ENCODE measurements at regions not wholly inside any gene's neighbourhood (a gene's known extent, or its start where the extent isn't known, plus 50 kb on each side); places are given as distances from the start of the nearest gene placed in this dataset.

DNA sequence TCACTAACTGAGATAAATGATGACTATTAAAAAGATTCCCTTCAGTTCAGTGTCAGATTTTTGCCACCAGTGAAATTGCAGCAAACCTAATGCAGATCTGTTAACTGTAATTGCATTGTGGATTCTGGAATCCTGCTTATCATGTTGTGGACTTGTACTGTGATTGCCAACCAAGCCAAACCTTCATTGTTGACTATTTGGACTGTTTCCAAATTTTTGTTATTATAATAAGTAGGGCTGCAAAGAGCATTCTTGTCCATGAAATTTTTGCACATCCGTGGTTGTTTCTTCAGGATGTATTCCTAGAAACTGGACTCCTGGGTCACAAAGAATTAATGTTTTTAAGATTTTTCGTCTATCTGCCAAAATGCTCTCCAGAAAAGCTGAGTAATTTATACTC is 281.6 kb upstream of the ZMIZ1 start:
- no peak for DNase-seq

DNA sequence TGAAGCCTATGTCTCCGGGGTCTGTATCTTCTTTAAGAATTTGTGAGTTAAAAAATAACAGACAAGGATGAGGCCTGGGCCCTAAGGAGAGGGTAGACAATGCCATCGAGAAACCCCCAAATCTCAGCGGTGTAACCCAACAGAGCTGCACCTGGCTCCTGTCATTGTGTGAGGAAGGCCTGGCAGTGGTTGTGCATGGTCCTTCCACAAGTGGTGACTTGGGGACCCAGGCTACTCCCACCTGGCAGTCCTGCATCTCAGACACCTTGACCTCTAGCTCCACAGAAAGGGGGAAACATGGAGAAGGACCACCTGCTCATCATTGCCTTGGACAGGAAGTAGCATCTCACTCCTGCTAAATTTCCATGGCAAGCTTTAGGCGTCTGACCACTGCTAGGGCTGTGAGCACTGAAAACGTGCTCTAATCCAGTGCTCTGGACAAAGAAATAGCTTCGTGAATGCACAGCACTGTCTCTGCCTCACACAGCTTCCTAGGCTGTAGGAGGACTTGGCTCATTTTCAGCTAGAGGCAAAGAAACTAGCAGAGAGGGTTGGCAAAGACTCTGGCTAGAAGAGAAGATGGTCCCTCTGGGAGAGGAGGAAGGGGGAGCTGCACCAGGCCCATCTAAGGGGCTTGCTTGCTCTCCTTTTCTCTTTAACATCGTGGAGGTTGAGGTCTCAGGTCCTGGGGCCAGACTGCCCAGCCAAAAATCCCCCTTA is 273.9 kb upstream of the ZMIZ1 start:
- DNase-seq: no peak

DNA sequence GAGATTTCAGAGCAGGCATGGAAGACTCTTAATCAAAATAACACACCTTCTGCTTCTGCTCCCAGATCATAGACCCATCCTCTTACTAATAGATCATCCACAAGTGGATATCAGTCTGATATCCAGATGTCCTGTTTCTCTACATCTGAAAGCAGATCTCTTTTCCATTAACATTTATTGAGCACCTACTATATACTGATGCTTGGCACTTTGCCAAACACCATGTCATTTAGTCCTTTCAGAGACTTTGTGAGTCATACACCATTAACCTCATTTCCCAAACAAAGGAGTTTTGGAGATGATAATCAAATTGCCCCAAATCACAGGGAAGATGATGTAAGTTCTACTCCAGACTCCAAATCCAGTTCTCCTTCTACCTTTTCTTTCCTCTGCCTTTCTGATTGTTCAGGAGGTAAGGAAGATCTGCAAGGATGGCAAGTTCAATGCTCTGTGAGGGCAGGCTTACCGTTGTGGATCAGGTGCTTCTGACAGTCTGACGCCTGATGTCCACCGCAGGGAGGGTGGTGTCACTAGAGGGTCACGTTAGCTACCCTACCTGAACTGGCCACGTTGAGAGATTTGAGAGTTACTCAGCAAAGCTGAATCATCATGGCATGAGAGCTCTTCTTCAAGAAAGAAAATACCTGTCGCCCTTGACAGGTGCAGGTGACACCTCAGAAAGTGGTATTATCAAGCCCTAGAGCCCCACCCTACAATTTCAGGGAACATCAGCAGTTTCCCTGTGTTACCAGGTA is 269.6 kb upstream of the ZMIZ1 start:
- no peak for DNase-seq

- DNase-seq: no peak
Observed at GRCh38 chr10:78800006-78800405, 268.8 kb upstream of the ZMIZ1 start.

DNA sequence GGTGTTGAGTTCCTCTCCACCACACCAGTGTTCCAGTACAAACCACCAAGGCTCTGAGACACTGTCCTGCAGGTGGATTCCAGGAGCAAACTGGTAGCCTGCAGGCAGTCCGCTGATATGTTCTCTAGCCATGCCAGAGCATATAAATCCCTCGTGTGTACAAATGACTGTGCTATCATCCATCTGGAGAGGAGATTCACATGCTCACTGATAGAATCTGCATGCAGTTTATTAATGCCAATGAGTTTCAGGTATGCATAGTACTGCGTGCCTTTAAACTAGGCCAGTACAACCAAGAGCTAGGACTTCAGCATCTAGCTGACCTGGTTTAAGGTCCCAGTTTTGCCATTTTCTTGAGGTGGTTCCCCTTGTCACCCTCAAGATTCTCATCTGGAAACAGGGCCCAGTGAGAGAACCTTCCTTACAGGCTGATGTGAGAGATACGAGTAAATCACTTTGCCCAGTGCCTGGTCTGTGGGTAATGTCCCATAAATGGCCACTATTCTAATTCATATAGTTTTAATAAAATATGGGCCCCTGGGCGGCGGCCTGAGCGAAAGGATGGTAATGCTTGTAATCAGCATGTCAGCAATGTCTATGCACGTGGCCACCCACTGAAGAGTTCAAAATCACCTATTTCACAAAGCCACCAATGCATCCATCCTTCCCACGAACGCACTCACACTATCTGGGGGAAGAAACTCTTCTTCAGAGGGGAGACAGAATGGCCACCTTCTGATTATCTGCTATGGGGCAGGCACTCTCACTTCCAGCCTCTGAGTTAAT is 268.0 kb upstream of the ZMIZ1 start:
- DNase-seq: no peak

- DNase-seq: no peak
Observed at GRCh38 chr10:78802431-78802830, 266.3 kb upstream of the ZMIZ1 start.

DNA sequence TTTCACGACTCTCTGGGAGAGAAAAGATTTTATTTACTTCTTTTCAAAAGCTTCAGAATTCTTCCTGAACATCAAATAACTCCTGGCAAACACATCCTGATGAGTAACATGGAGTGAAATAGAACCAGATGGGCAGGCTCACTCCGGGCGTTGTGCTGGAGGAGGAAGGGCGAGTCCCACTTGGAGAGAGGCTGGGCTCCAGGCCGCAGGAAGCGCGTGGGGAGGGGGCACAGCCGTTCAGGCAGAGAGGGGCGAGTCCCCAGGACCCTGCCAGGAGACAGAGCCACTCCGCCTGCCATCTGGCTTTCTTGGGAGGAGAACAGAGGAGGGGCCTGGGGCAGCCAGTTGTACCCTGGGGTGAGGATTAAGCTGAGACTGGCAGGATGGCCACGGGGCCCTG is 265.9 kb upstream of the ZMIZ1 start:
- no peak for DNase-seq

GRCh38 chr10:78803710-78804109 is 265.1 kb upstream of the ZMIZ1 start:
- DNase-seq: no peak

- no peak for DNase-seq
Observed at GRCh38 chr10:78804411-78805032, 264.2 kb upstream of the ZMIZ1 start.

- no peak for DNase-seq
Observed at GRCh38 chr10:78805176-78805575, 263.6 kb upstream of the ZMIZ1 start.

DNA sequence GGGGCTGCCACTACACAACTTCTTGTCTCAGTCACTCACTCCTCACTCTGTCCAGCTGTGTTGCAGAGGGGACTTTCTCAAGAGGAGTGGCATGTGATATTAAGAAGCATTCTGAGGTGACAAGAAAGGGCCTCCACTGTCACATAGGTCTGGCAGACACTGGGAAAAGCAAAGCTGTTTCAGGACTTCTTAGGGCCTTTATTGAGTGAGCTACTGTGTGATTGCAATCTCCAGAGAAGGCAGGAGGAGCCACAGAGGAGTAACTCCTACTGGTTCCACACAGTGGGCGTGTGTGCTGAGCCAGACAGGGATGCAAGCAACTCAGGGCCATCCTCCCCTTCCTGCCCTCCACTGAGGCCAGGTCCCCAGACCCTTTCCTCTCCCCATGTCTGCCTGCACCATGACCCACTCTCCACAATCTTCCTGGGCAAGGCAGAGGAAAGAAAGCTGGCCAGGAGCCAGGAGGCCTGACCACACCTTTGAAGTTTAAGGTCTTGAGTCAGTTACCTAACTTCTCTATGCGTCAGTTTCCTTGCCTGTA is 262.0 kb upstream of the ZMIZ1 start:
- peak; percentile 11 for DNase-seq

- DNase-seq: no peak
Observed at GRCh38 chr10:78807504-78808203, 261.1 kb upstream of the ZMIZ1 start.

DNA sequence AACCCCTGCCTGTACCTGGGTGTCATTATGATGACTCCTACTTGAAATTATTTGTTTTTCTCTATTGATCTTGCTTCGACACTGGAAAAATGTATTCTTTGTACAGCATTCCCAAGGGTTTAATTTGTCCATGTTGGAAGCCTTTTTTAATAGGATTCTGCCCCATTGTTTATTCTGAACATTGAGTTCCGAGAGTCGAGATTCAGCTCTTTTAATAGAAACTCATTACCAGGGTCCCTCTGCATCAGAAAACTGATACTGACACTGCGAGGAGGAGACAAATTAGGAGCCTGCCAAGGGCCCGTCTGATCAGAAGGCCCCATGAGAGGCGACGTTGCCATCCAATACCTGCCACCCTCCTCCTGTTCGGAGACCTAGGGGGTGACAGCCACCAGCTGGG is 260.5 kb upstream of the ZMIZ1 start:
- DNase-seq: no peak

GRCh38 chr10:78808736-78809367 is 259.9 kb upstream of the ZMIZ1 start:
- DNase-seq: peak; percentile 45

GRCh38 chr10:78811174-78811573 is 257.6 kb upstream of the ZMIZ1 start:
- no peak for DNase-seq

DNA sequence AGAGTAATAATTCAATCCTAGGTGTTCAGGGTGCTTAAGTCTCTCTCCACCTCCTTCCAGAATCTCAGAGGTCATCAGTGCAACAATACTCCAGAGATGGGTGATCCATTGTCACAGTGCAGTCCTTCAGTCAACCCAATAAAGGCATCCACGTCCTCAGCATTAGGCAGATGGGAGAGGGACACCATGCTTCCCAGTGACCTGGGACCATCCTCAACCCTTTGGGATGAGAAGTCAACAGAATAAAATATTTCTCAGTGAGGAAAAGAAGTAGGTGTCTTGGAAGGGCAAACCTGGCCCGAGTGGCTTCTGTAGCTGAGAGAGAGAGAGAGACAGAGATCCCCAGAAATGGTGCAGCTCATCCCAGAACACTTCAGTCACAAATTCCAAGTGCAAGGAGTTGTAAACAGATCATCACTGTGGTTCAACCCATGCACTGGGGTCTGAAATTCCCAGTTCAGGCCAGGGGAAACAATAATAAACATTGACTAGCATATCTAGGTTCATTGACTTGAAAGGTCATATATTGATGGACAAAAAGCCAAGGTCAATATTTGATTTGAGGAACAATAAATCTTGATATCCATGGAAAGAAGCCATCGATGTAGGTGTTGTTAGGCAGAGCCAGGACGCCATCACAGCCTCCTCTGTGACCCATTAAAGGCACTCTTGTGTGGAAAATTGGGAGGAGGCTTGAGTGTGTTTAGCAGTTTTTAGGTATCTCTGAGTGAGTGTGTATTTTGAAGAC is 256.0 kb upstream of the ZMIZ1 start:
- DNase-seq: no peak

GRCh38 chr10:78813526-78813925 is 255.2 kb upstream of the ZMIZ1 start:
- no peak for DNase-seq

- DNase-seq: no peak
Observed at GRCh38 chr10:78813998-78814399, 254.8 kb upstream of the ZMIZ1 start.

DNA sequence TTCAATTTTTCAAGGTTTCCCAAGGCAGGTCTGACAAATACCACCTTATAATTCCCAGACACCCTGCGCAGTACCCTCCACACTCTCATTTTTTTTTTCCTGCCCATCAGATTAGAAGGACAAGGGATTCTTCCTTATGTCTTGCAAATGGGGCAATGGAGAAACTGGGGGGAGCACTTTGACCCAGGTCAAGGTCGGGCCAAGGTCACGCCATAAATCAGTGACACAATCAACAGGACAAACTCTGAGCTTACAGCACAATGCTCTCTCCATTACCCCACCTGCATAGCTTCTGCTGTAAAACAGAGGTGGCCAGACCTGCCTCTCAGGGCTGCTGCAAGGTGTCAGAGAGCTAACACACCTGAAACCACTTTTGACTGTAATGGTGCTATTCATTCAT is 254.4 kb upstream of the ZMIZ1 start:
- no peak for DNase-seq

GRCh38 chr10:78815702-78816334 is 252.9 kb upstream of the ZMIZ1 start:
- no peak for DNase-seq

DNA sequence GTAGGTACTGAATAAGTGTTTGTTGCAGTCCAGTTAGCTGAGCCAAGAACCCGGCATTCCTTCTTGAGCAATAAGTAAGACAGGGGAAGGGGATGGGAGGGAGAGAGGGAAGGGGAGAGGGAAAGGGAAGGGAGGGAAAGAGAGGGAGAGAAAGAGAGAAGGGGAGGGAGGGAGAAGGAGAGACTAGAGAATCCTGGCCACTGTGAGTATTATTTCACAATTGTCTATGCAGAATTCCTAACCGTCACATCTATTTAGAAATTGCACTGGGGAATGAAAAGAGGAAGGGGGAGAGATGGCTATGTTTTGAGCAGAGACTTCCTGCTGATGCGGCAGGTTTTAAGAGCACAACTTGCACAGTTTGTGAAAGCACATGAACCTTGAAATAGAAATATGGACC is 251.4 kb upstream of the ZMIZ1 start:
- DNase-seq: peak; percentile 50

Measured in suppressor macrophage treated with lipopolysaccharide for 4 hours (primary cell).